OCI-LY7 (cell line): ENCODE measurements at regions not wholly inside any gene's neighbourhood (a gene's known extent, or its start where the extent isn't known, plus 50 kb on each side); places are given as distances from the start of the nearest gene placed in this dataset.

Source experiments
- CTCF ChIP-seq: fragments of 200-600 bp; sonication (generic); conservative IDR thresholded peaks from 2 replicates; pipeline ENCODE4 v1.5.1; 2014; ENCODE audit warnings: mild to moderate bottlenecking, antibody characterized with exemption, low read length, moderate library complexity, mixed read lengths
- EZH2phosphoT487 ChIP-seq: fragments of 200-600 bp; sonication (generic); IDR thresholded peaks from 2 replicates; pipeline ENCODE4 v1.6.1; 2018; ENCODE audit warnings: low read depth, borderline replicate concordance, mild to moderate bottlenecking, mixed run types, antibody characterized with exemption, low read length, moderate library complexity, mixed read lengths

GRCh38 chr18:10217211-10217610, 237.2 kb upstream of the APCDD1 start:
- no peak for TF ChIP-seq CTCF
- TF ChIP-seq EZH2phosphoT487: no peak
